HG03558 (cell line): ENCODE measurements at regions not wholly inside any gene's neighbourhood (a gene's known extent, or its start where the extent isn't known, plus 50 kb on each side); places are given as distances from the start of the nearest gene placed in this dataset.

ENCODE experiments used
- ATAC-seq: cut with Tn5 transposase; IDR thresholded peaks from one replicate; pipeline ENCODE4 v1.9.1; 2021; ENCODE audit warnings: moderate number of reproducible peaks; ENCODE audit not compliant: unreplicated experiment; ENCODE audit errors: extremely low read depth

GRCh38 chr14:100398044-100398443, 74.9 kb downstream of the SLC25A47 start:
- ATAC-seq, result no peak

GRCh38 chr14:100399052-100399849, 76.1 kb downstream of the SLC25A47 start:
- no peak for ATAC-seq

- ATAC-seq, result no peak
Observed at GRCh38 chr14:100400115-100400514, 77.0 kb downstream of the SLC25A47 start.

GRCh38 chr14:100401031-100401692, 78.0 kb downstream of the SLC25A47 start:
- no peak for ATAC-seq

- ATAC-seq, result no peak
Observed at GRCh38 chr14:100401792-100402191, 78.7 kb downstream of the SLC25A47 start.

DNA sequence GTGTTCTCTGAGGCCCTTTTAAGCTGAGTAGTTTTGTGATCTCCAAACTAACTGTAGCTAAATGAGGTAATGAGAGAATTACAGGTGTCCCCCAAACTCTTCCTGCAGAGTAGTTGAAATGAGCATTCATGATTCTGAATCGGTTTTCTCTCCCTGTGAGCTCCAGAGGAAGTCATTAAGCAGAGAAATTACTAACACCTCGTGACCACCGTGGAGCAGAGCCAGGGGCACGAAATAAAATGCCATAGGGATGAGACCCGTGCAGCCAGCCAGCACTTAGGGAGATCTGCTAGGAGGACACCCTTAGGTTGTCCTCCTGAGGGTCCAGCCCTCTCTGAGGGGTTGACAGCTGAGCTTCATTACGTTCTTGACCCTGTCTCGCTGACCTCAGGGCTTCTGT, 79.5 kb downstream of the SLC25A47 start:
- no peak for ATAC-seq

DNA sequence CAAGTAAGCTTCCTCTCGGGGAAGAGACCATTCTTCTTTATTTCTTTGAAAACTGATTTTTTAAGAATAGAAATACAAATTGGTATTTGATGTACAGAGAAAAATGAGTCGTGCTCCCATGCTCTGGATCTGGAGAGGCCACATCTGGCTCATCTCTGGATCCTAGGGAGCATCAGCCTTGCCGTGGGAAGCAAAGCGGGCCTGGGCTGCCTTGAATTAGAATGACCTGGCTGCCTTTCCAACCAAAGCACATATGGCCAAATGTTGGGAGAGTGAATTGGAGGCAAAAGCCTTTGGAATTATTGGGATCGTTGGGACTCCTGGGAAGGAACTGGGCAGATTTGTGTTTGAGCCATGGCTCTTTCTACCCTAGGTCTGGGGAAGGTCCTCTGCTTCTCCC, 80.0 kb downstream of the SLC25A47 start:
- no peak for ATAC-seq

- ATAC-seq, result no peak
Observed at GRCh38 chr14:100403802-100404365, 80.7 kb downstream of the SLC25A47 start.

GRCh38 chr14:100404419-100404818, 81.3 kb downstream of the SLC25A47 start:
- no peak for ATAC-seq

GRCh38 chr14:100405760-100406455, 82.8 kb downstream of the SLC25A47 start:
- no peak for ATAC-seq

- no peak for ATAC-seq
Observed at GRCh38 chr14:100406505-100407131, 83.5 kb downstream of the SLC25A47 start.

- ATAC-seq, result no peak
Observed at GRCh38 chr14:100407376-100408102, 84.4 kb downstream of the SLC25A47 start.

DNA sequence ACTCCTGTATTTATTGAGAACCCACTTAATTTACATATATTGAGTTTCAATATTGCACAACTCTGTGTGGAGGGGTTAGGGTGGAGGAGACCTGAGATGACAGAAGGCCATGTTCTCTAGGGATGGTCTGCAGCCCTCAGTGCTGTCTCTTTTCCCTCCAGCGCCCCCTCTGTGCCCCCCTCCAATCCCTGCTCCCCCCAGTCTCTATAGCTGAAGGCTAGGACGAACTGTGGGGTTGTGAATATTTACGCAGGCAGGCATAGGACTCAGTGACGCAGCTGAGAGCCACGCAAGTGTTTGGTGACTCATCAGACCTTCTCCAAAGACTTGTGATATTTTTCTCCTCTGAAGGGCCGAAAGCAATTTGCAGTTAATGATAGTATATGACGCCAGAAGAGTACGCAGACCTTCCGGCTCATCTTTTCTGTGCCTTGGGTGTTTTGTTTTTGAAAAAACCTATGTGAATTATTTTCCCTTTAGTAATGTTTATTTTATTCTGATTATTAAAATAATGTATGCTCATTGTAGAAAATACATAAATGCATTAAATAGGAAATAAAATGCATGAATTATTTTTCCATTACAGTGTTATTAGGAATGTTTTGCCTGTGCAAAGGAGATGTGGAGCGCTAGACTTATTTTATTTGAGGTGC, 85.3 kb downstream of the SLC25A47 start:
- ATAC-seq, result no peak

DNA sequence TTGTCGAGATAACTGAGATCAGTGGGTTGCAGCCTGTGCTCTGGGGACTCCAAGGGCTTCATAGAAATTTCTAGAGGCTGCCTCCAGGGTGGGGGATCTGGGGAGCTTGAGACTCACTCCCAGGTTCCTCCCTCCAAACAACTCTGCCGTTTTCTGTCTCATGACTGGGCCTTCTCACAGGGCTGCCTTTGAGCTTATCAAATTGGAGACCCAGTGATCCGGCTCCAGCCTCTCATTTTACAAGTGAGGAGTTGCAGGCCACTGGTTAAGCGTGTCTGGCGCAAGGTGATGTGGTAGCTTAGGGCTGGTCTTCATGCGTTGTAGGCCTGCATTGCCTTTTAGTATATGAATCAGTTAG, 85.8 kb downstream of the SLC25A47 start:
- ATAC-seq, result no peak

- ATAC-seq, result no peak
Observed at GRCh38 chr14:100409651-100410050, 86.5 kb downstream of the SLC25A47 start.

DNA sequence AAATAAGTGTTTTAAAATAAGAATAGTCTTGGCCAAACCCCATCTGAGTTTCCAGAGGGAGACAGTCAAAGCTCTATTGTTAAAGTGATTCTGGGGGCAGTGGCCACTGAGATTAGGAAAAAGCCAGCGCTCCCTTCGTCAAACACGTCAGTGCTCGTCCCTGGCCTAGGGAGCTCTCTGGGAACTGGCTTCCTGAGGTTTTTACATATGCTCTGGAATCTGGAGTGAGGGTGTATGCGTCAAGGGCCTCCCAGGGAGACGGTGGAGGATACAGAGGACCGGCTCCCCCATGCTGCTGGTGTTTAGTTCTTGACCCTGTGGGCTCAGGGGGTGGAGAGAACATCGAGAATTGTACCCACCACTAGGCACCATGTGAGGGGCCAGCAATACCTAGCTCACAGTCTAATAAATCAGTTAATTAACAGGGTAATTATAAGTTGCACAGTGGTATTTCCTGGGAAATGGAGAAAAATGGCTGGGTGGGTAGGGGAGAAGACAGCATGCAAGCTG, 87.0 kb downstream of the SLC25A47 start:
- ATAC-seq, result no peak

- ATAC-seq, result no peak
Observed at GRCh38 chr14:100413699-100414098, 90.6 kb downstream of the SLC25A47 start.

GRCh38 chr14:100415226-100415625, 92.1 kb downstream of the SLC25A47 start:
- ATAC-seq, result no peak

GRCh38 chr14:100416081-100416680, 93.0 kb downstream of the SLC25A47 start:
- ATAC-seq, result no peak
